Fibroblast of pulmonary artery (primary cell): ENCODE measurements at regions not wholly inside any gene's neighbourhood (a gene's known extent, or its start where the extent isn't known, plus 50 kb on each side); places are given as distances from the start of the nearest gene placed in this dataset.

ENCODE experiments used
- DNase-seq: peaks from one replicate; pipeline ENCODE4 v3.0.0-alpha.2; 2010; ENCODE audit warnings: low read depth
- H3K4me3 ChIP-seq: replicated peaks from 2 replicates; pipeline ENCODE4 v1.5.1; 2011; ENCODE audit warnings: low read depth, mild to moderate bottlenecking, control low read depth, low read length, moderate library complexity
- CTCF ChIP-seq: IDR thresholded peaks from 2 replicates; pipeline ENCODE4 v1.5.1; 2011; ENCODE audit warnings: mild to moderate bottlenecking, control low read depth, low read length, inconsistent platforms; ENCODE audit errors: missing control alignments

GRCh38 chr15:59940928-59941327, 63.2 kb upstream of the FOXB1 start:
- no peak for DNase-seq
- no peak overlapping the region for H3K4me3 ChIP-seq
- TF ChIP-seq CTCF = no peak

GRCh38 chr15:59940456-59940855, 63.7 kb upstream of the FOXB1 start:
- no peak for DNase-seq
- no peak for TF ChIP-seq CTCF
- no peak overlapping the region for H3K4me3 ChIP-seq

GRCh38 chr15:59936741-59937140, 67.4 kb upstream of the FOXB1 start:
- no peak for DNase-seq
- no peak overlapping the region for H3K4me3 ChIP-seq
- TF ChIP-seq CTCF = no peak

- no peak for TF ChIP-seq CTCF
- DNase-seq = peak; percentile 5
- H3K4me3 ChIP-seq = no peak overlapping the region
Measured at GRCh38 chr15:59933607-59934006, 70.5 kb upstream of the FOXB1 start.

- H3K4me3 ChIP-seq = no peak overlapping the region
- no peak for DNase-seq
- TF ChIP-seq CTCF = no peak
Measured at GRCh38 chr15:59931646-59932261, 72.4 kb upstream of the FOXB1 start.

GRCh38 chr15:59924812-59925522, 79.1 kb upstream of the FOXB1 start:
- TF ChIP-seq CTCF = no peak
- no peak for DNase-seq
- no peak overlapping the region for H3K4me3 ChIP-seq

- no peak for DNase-seq
- TF ChIP-seq CTCF = no peak
- H3K4me3 ChIP-seq = no peak overlapping the region
Measured at GRCh38 chr15:59924096-59924495, 80.0 kb upstream of the FOXB1 start.
